ENCODE measurements at regions not wholly inside any gene's neighbourhood (a gene's known extent, or its start where the extent isn't known, plus 50 kb on each side); places are given as distances from the start of the nearest gene placed in this dataset.

DNA sequence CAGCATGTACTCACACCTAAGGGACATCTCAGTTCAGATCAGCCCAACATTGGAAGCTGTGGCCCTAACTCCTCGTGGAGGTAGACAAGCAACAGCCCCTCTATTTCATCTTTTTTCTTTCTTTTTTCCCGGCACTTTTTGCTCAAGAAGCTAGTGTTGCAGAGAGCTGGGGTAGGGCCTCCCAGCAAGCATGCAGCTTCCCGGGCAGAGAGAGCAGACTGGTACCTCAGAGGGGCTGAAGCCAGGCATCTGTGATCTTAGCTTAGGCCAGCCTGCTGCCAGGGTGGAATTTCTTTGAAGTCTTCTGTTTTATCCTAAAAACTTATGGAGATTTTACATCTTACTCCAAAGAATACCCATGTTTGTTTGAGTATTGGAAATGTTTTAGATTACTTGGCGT lies 195.4 kb downstream of the C16orf95 start:
- TF ChIP-seq, protein P1, sequence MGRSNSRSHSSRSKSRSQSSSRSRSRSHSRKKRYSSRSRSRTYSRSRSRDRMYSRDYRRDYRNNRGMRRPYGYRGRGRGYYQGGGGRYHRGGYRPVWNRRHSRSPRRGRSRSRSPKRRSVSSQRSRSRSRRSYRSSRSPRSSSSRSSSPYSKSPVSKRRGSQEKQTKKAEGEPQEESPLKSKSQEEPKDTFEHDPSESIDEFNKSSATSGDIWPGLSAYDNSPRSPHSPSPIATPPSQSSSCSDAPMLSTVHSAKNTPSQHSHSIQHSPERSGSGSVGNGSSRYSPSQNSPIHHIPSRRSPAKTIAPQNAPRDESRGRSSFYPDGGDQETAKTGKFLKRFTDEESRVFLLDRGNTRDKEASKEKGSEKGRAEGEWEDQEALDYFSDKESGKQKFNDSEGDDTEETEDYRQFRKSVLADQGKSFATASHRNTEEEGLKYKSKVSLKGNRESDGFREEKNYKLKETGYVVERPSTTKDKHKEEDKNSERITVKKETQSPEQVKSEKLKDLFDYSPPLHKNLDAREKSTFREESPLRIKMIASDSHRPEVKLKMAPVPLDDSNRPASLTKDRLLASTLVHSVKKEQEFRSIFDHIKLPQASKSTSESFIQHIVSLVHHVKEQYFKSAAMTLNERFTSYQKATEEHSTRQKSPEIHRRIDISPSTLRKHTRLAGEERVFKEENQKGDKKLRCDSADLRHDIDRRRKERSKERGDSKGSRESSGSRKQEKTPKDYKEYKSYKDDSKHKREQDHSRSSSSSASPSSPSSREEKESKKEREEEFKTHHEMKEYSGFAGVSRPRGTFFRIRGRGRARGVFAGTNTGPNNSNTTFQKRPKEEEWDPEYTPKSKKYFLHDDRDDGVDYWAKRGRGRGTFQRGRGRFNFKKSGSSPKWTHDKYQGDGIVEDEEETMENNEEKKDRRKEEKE (IDR thresholded peaks at IDR 0.05), result no peak
- TF ChIP-seq POLR2A (IDR thresholded peaks at IDR 0.05; ENCODE audit: low read depth, low read length), result no peak
- no peak for TF ChIP-seq BHLHE40 (IDR thresholded peaks at IDR 0.05; ENCODE audit: borderline replicate concordance in 1 of 2, low read depth in 2 of 2, low read length in 1 of 2)
- TF ChIP-seq, protein P2, sequence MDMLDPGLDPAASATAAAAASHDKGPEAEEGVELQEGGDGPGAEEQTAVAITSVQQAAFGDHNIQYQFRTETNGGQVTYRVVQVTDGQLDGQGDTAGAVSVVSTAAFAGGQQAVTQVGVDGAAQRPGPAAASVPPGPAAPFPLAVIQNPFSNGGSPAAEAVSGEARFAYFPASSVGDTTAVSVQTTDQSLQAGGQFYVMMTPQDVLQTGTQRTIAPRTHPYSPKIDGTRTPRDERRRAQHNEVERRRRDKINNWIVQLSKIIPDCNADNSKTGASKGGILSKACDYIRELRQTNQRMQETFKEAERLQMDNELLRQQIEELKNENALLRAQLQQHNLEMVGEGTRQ (IDR thresholded peaks at IDR 0.05; ENCODE audit: borderline replicate concordance, low read depth, low read length), result no peak
- TF ChIP-seq, protein P3, sequence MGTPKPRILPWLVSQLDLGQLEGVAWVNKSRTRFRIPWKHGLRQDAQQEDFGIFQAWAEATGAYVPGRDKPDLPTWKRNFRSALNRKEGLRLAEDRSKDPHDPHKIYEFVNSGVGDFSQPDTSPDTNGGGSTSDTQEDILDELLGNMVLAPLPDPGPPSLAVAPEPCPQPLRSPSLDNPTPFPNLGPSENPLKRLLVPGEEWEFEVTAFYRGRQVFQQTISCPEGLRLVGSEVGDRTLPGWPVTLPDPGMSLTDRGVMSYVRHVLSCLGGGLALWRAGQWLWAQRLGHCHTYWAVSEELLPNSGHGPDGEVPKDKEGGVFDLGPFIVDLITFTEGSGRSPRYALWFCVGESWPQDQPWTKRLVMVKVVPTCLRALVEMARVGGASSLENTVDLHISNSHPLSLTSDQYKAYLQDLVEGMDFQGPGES (IDR thresholded peaks at IDR 0.05), result no peak
